SK-N-SH treated with all-trans-retinoic acid at 6 μM for 48 hours (cell line): ENCODE measurements at regions not wholly inside any gene's neighbourhood (a gene's known extent, or its start where the extent isn't known, plus 50 kb on each side); places are given as distances from the start of the nearest gene placed in this dataset.

Experiments
- ATAC-seq: fragments of 200-7000 bp; cut with Tn5 transposase; 3 replicates; pipeline ENCODE4 v1.9.1; 2020; ENCODE audit warnings: mild to moderate bottlenecking, moderate library complexity
- ARNTL ChIP-seq: fragments of 450-650 bp; formaldehyde crosslinking; IDR thresholded peaks from 2 replicates; pipeline ENCODE4 v1.5.0; 2020; ENCODE audit warnings: low read depth, mild to moderate bottlenecking, moderate library complexity, borderline replicate concordance
- BACH2 ChIP-seq: fragments of 250-450 bp; sonication (Bioruptor Pico); IDR thresholded peaks from 2 replicates; pipeline ENCODE4 v1.9.0; 2021; ENCODE audit warnings: mild to moderate bottlenecking, borderline replicate concordance
- CSDC2 ChIP-seq: fragments of 250-450 bp; sonication (Bioruptor Pico); IDR thresholded peaks from 2 replicates; pipeline ENCODE4 v1.5.0; 2020; ENCODE audit warnings: mild to moderate bottlenecking, moderate library complexity
- ESRRG ChIP-seq: fragments of 250-450 bp; sonication (Bioruptor Pico); IDR thresholded peaks from 2 replicates; pipeline ENCODE4 v1.6.1; 2021; ENCODE audit warnings: mild to moderate bottlenecking
- GLIS3 ChIP-seq: fragments of 250-450 bp; sonication (Bioruptor Pico); IDR thresholded peaks from 2 replicates; pipeline ENCODE4 v1.5.0; 2020; ENCODE audit warnings: mild to moderate bottlenecking, moderate library complexity
- ISL1 ChIP-seq: fragments of 250-450 bp; sonication (Bioruptor Pico); IDR thresholded peaks from 2 replicates; pipeline ENCODE4 v2.1.2; 2022; ENCODE audit warnings: mild to moderate bottlenecking, moderate library complexity
- OSR1 ChIP-seq: fragments of 250-450 bp; sonication (Bioruptor Pico); IDR thresholded peaks from 2 replicates; pipeline ENCODE4 v1.8.0; 2022; ENCODE audit warnings: moderate library complexity, mild to moderate bottlenecking, inconsistent platforms
- PPARA ChIP-seq: fragments of 250-450 bp; sonication (Bioruptor Pico); IDR thresholded peaks from 2 replicates; pipeline ENCODE4 v1.5.0; 2020; ENCODE audit warnings: mild to moderate bottlenecking, borderline replicate concordance
- RARB ChIP-seq: fragments of 250-450 bp; sonication (Bioruptor Pico); IDR thresholded peaks from 2 replicates; pipeline ENCODE4 v1.8.0; 2021; ENCODE audit warnings: mild to moderate bottlenecking, moderate library complexity
- SNAI2 ChIP-seq: fragments of 250-450 bp; sonication (Bioruptor Pico); IDR thresholded peaks from 2 replicates; pipeline ENCODE4 v1.5.0; 2020; ENCODE audit warnings: mild to moderate bottlenecking, moderate library complexity
- TCF4 ChIP-seq: fragments of 250-450 bp; sonication (Bioruptor Pico); IDR thresholded peaks from 2 replicates; pipeline ENCODE4 v1.8.0; 2021; ENCODE audit warnings: mild to moderate bottlenecking, moderate library complexity, borderline replicate concordance
- TOX ChIP-seq: fragments of 250-450 bp; sonication (Bioruptor Pico); IDR thresholded peaks from 2 replicates; pipeline ENCODE4 v1.8.0; 2021; ENCODE audit warnings: mild to moderate bottlenecking, moderate library complexity, borderline replicate concordance
- ZC3H10 ChIP-seq: fragments of 250-450 bp; sonication (Bioruptor Pico); IDR thresholded peaks from 2 replicates; pipeline ENCODE4 v1.5.1; 2021; ENCODE audit warnings: mild to moderate bottlenecking, moderate library complexity
- ZFP3 ChIP-seq: fragments of 250-450 bp; sonication (Bioruptor Pico); IDR thresholded peaks from 2 replicates; pipeline ENCODE4 v1.5.0; 2020; ENCODE audit warnings: mild to moderate bottlenecking, moderate library complexity
- ZFP30 ChIP-seq: fragments of 450-650 bp; formaldehyde crosslinking; IDR thresholded peaks from 2 replicates; pipeline ENCODE4 v1.5.0; 2022; ENCODE audit warnings: mild to moderate bottlenecking, moderate library complexity
- ZNF565 ChIP-seq: fragments of 450-650 bp; formaldehyde crosslinking; conservative IDR thresholded peaks from 2 replicates; pipeline ENCODE4 v1.5.0; 2020; ENCODE audit warnings: low read depth, mild to moderate bottlenecking, moderate library complexity
- ZNF70 ChIP-seq: fragments of 450-650 bp; formaldehyde crosslinking; IDR thresholded peaks from 2 replicates; pipeline ENCODE4 v1.5.0; 2020; ENCODE audit warnings: mild to moderate bottlenecking, moderate library complexity
- TF ChIP-seq, protein P1 (sequence below): fragments of 250-450 bp; sonication (Bioruptor Pico); IDR thresholded peaks from 2 replicates; pipeline ENCODE4 v1.5.0; 2020; ENCODE audit warnings: mild to moderate bottlenecking, moderate library complexity
- TF ChIP-seq, protein P2 (sequence below): fragments of 250-450 bp; sonication (Bioruptor Pico); IDR thresholded peaks from 2 replicates; pipeline ENCODE4 v1.8.0; 2020; ENCODE audit warnings: mild to moderate bottlenecking, moderate library complexity, borderline replicate concordance
- TF ChIP-seq, protein P3 (sequence below): fragments of 250-450 bp; sonication (Bioruptor Pico); IDR thresholded peaks from 2 replicates; pipeline ENCODE4 v1.5.1; 2020; ENCODE audit warnings: low read depth, mild to moderate bottlenecking, moderate library complexity
- TF ChIP-seq, protein P4 (sequence below): fragments of 250-450 bp; sonication (Bioruptor Pico); IDR thresholded peaks from 2 replicates; pipeline ENCODE4 v1.5.1; 2021; ENCODE audit warnings: mild to moderate bottlenecking, moderate library complexity

DNA sequence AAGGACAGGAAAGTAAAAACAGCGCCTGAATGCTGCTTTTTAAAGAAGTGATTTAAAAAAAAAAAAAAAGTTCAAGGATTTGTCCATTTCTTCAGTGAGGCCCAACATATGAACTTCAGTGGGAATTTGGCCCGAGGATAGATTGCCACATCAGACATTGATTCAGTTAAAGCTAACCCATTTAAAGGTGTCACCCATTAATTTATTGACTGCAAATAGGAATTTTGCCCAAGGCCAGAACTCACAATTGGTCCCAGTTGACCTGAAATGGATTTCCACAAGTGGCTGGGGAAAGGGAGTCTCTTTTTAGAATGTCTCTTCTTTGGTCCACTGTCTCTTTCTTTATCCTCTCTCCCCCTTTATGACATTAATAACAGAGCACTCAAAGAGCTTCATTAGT is 86.5 kb upstream of the RPL34 start:
- no peak for ATAC-seq
- TF ChIP-seq ZC3H10 (CRISPR knock-in tag): no peak
- TF ChIP-seq BACH2 (CRISPR knock-in tag): no peak
- no peak for TF ChIP-seq TOX
- no peak for TF ChIP-seq OSR1 (CRISPR knock-in tag)
- no peak for TF ChIP-seq ZFP30 (CRISPR knock-in tag)

DNA sequence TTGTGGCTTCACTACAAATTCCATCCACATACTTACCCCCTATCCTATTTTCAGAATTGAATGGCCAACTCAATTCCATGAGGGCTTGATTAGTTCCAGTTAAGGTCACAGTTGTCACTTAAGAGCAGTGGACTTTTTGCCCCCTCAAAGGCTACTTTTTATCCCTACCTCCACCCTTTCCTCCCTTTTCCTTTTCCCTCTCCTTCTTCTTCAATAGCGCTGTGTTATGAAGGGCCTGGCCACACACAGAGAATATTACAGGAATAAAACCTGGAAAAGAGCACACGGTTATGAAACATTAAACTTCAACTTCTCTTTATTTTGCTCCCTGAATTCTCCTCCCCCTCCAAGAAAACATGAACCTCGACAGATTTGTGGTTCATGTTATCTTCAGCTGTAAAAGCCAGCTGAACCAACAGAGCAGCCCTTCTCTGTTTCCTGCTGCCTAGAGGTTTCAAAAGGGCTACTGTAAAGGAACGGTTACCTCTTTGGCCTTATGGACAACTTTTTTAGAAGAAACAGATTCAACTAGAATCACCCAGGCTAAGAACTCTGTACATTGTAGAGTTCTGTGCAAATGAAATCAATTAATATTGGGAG is 87.0 kb upstream of the RPL34 start:
- ATAC-seq: no peak
- no peak for TF ChIP-seq ISL1 (CRISPR knock-in tag)
- TF ChIP-seq ZFP3: no peak
- TF ChIP-seq OSR1 (CRISPR knock-in tag): no peak
- TF ChIP-seq TOX: no peak
- TF ChIP-seq, protein P1, sequence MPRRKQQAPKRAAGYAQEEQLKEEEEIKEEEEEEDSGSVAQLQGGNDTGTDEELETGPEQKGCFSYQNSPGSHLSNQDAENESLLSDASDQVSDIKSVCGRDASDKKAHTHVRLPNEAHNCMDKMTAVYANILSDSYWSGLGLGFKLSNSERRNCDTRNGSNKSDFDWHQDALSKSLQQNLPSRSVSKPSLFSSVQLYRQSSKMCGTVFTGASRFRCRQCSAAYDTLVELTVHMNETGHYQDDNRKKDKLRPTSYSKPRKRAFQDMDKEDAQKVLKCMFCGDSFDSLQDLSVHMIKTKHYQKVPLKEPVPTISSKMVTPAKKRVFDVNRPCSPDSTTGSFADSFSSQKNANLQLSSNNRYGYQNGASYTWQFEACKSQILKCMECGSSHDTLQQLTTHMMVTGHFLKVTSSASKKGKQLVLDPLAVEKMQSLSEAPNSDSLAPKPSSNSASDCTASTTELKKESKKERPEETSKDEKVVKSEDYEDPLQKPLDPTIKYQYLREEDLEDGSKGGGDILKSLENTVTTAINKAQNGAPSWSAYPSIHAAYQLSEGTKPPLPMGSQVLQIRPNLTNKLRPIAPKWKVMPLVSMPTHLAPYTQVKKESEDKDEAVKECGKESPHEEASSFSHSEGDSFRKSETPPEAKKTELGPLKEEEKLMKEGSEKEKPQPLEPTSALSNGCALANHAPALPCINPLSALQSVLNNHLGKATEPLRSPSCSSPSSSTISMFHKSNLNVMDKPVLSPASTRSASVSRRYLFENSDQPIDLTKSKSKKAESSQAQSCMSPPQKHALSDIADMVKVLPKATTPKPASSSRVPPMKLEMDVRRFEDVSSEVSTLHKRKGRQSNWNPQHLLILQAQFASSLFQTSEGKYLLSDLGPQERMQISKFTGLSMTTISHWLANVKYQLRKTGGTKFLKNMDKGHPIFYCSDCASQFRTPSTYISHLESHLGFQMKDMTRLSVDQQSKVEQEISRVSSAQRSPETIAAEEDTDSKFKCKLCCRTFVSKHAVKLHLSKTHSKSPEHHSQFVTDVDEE (CRISPR knock-in tag): no peak
- TF ChIP-seq BACH2 (CRISPR knock-in tag): no peak
- TF ChIP-seq, protein P2, sequence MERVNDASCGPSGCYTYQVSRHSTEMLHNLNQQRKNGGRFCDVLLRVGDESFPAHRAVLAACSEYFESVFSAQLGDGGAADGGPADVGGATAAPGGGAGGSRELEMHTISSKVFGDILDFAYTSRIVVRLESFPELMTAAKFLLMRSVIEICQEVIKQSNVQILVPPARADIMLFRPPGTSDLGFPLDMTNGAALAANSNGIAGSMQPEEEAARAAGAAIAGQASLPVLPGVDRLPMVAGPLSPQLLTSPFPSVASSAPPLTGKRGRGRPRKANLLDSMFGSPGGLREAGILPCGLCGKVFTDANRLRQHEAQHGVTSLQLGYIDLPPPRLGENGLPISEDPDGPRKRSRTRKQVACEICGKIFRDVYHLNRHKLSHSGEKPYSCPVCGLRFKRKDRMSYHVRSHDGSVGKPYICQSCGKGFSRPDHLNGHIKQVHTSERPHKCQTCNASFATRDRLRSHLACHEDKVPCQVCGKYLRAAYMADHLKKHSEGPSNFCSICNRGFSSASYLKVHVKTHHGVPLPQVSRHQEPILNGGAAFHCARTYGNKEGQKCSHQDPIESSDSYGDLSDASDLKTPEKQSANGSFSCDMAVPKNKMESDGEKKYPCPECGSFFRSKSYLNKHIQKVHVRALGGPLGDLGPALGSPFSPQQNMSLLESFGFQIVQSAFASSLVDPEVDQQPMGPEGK (CRISPR knock-in tag): no peak
- TF ChIP-seq ZFP30 (CRISPR knock-in tag): no peak
- TF ChIP-seq PPARA (CRISPR knock-in tag): no peak
- TF ChIP-seq, protein P3, sequence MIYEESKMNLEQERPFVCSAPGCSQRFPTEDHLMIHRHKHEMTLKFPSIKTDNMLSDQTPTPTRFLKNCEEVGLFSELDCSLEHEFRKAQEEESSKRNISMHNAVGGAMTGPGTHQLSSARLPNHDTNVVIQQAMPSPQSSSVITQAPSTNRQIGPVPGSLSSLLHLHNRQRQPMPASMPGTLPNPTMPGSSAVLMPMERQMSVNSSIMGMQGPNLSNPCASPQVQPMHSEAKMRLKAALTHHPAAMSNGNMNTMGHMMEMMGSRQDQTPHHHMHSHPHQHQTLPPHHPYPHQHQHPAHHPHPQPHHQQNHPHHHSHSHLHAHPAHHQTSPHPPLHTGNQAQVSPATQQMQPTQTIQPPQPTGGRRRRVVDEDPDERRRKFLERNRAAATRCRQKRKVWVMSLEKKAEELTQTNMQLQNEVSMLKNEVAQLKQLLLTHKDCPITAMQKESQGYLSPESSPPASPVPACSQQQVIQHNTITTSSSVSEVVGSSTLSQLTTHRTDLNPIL (CRISPR knock-in tag): no peak
- TF ChIP-seq SNAI2 (CRISPR knock-in tag): no peak
- TF ChIP-seq ARNTL (CRISPR knock-in tag): no peak
- no peak for TF ChIP-seq TCF4
- no peak for TF ChIP-seq ZNF70 (CRISPR knock-in tag)
- no peak for TF ChIP-seq CSDC2
- TF ChIP-seq ZC3H10 (CRISPR knock-in tag): no peak
- TF ChIP-seq ZNF565 (CRISPR knock-in tag): no peak

DNA sequence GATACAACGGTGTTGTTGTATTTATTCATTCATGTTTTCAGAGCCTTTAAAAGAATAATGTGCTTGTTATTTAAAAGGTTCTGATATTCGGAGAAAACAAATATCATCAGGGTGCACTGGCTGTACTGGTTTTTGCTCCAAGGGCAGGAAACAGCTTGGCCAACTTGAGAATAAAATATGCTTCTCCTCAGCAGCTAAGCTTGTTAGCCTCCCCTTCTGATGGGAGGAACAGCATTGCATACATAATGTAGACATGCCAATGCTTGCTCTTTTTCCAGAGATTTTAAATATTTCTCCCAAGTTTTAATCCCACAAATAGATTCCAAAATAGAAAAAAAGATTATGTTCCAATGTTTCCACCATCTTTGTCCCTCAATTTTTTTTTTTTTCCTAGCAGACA is 87.6 kb upstream of the RPL34 start:
- no peak for ATAC-seq
- TF ChIP-seq ISL1 (CRISPR knock-in tag) (no peak), RARB (CRISPR knock-in tag) (no peak), PPARA (CRISPR knock-in tag) (no peak), ZC3H10 (CRISPR knock-in tag) (no peak), SNAI2 (CRISPR knock-in tag) (no peak), GLIS3 (CRISPR knock-in tag) (no peak), OSR1 (CRISPR knock-in tag) (no peak), CSDC2 (no peak), BACH2 (CRISPR knock-in tag) (no peak), ZNF70 (CRISPR knock-in tag) (no peak), ARNTL (CRISPR knock-in tag) (no peak), ESRRG (CRISPR knock-in tag) (no peak), ZFP30 (CRISPR knock-in tag) (no peak), ZNF565 (CRISPR knock-in tag) (no peak), ZFP3 (no peak)
- TF ChIP-seq, protein P4, sequence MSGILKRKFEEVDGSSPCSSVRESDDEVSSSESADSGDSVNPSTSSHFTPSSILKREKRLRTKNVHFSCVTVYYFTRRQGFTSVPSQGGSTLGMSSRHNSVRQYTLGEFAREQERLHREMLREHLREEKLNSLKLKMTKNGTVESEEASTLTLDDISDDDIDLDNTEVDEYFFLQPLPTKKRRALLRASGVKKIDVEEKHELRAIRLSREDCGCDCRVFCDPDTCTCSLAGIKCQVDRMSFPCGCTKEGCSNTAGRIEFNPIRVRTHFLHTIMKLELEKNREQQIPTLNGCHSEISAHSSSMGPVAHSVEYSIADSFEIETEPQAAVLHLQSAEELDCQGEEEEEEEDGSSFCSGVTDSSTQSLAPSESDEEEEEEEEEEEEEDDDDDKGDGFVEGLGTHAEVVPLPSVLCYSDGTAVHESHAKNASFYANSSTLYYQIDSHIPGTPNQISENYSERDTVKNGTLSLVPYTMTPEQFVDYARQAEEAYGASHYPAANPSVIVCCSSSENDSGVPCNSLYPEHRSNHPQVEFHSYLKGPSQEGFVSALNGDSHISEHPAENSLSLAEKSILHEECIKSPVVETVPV: no peak
- TF ChIP-seq, protein P3 (CRISPR knock-in tag): no peak
- TF ChIP-seq, protein P2 (CRISPR knock-in tag): no peak
- TF ChIP-seq, protein P1 (CRISPR knock-in tag): no peak
